Spleen (tissue), 7 donors: ENCODE measurements at regions not wholly inside any gene's neighbourhood (a gene's known extent, or its start where the extent isn't known, plus 50 kb on each side); places are given as distances from the start of the nearest gene placed in this dataset.

Experiments used
- CTCF ChIP-seq, 11 experiments: fragments of 200-600 bp in 7 of 11; fragments of 450-650 bp in 4 of 11; sonication (generic) in 4 of 11; IDR thresholded peaks in 8 of 11; conservative IDR thresholded peaks in 3 of 11; 1 replicate in 7 of 11; 2 replicates in 4 of 11; pipeline versions ENCODE4 v1.4.0 to v1.8.0; 2016 to 2021; ENCODE audit warnings: antibody characterized with exemption in 11 of 11, inconsistent platforms in 4 of 11, mild to moderate bottlenecking in 1 of 11
- POLR2A ChIP-seq, 3 donors: fragments of 450-650 bp; IDR thresholded peaks; one replicate each; pipeline ENCODE4 v1.5.1; 2017; ENCODE audit warnings: antibody characterized with exemption in 3 of 3, mild to moderate bottlenecking in 1 of 3
- POLR2AphosphoS5 ChIP-seq, 3 donors: sonication (generic); formaldehyde crosslinking; IDR thresholded peaks; one replicate each; pipeline ENCODE4 v1.5.1; 2017; ENCODE audit warnings: antibody characterized with exemption in 3 of 3
- donor health status: DM: no; HTN: no; CAD: no; lungs with moderate emphysema.
- donor health status: DM: no; HTN: no; CAD: no.
- donor health status: DM: no; HTN: no; CAD: no.

GRCh38 chr6:781350-781961 is 88.5 kb upstream of the EXOC2 start:
- TF ChIP-seq CTCF (IDR thresholded peaks at IDR 0.05 in 8 of 11, conservative IDR thresholded peaks at IDR 0.05 in 3 of 11) (no peak), POLR2A (IDR thresholded peaks at IDR 0.05) (no peak), POLR2AphosphoS5 (IDR thresholded peaks at IDR 0.05) (no peak)
